RWPE1 (cell line): ENCODE measurements at regions not wholly inside any gene's neighbourhood (a gene's known extent, or its start where the extent isn't known, plus 50 kb on each side); places are given as distances from the start of the nearest gene placed in this dataset.
"Not testable (repeated sequence)": the region's sequence is repeated elsewhere in the genome, so short reads cannot be mapped to it uniquely, and the experiment has no call there.

Experiments used
- CTCF ChIA-PET: fragments of 350-600 bp; sonication (Branson Sonifier 250); formaldehyde crosslinking; extraction: SDS; loops from one replicate; lab custom pipeline; 2021; lab: Yijun Ruan, JAX
- POLR2A ChIA-PET: fragments of 400-600 bp; formaldehyde crosslinking; extraction: SDS; loops from one replicate; lab custom pipeline; 2020; ENCODE audit warnings: antibody characterized with exemption; ENCODE audit not compliant: low non-redundant PET; lab: Yijun Ruan, JAX
- DNase-seq: peaks from one replicate; pipeline ENCODE4 v3.0.0; 2012; ENCODE audit warnings: low spot score
- H3K27ac ChIP-seq: fragments of 450-650 bp; 2 replicates; pipeline ENCODE4 v1.5.1; 2017
- CTCF ChIP-seq: fragments of 450-650 bp; conservative IDR thresholded peaks from 2 replicates; pipeline ENCODE4 v1.5.1; 2017; ENCODE audit warnings: low read depth, mild to moderate bottlenecking

GRCh38 chr6:102936959-102937358, 1543.5 kb downstream of the GRIK2 start:
- DNase-seq: no peak
- no peak for TF ChIP-seq CTCF
- POLR2A ChIA-PET: no interaction called here
- H3K27ac ChIP-seq: no peak overlapping the region
- CTCF ChIA-PET: interaction anchor here (0.6 kb wide), 1 partner anchor 17 kb away, joined by 4 read pairs; no protein-coding TSS in a partner anchor

DNA sequence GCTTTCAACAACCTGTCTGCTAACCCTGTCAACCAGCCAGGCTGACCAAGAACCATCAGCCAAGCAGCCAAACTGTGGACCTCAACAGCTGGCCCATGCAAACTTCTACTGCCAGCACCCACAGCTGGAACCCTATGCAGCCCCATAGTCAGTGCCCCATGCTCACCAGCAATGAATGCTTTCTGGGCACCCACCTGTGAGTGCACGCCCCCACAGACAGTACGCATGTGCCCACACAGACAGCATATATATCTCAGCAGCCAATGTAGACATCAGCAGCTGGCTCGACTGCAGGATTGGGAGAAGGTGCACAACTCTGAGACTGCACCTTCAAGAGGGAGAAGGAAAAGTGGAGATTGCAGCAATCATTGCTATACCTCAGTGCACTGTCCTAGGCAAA, 1534.6 kb downstream of the GRIK2 start:
- ChIA-PET CTCF (no interaction called here), POLR2A (no interaction called here)
- no peak for DNase-seq
- H3K27ac ChIP-seq: no peak overlapping the region
- TF ChIP-seq CTCF: no peak

- no peak overlapping the region for H3K27ac ChIP-seq
- CTCF ChIA-PET: interaction anchor here (0.5 kb wide), 1 partner anchor 389 kb away, joined by 3 read pairs; no protein-coding TSS in a partner anchor
- POLR2A ChIA-PET: no interaction called here
- TF ChIP-seq CTCF: no peak
- DNase-seq: no peak
These were observed 1524.7 kb downstream of the GRIK2 start for GRCh38 chr6:102918161-102918560.

DNA sequence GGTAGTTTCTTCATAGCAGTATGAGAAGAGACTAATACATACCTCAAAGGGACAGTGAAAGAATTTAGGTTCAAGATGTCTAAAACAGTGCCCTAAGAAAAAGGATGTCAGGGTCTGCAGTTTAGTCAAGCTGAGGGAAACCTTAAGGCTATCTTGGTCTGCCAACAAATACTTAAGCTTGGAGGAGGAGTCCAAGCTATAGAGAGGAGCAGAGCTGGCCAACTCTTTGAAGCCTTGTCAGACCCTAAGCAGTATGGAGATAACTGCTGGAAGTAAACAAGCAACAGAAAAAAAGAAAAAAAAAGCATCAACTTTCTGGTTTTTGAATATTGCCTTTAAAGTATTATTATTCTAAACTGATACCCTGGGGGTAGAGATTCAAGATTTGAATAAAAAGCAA, 1518.1 kb downstream of the GRIK2 start:
- CTCF ChIA-PET: interaction anchor here (0.7 kb wide), 1 partner anchor 1049 kb away, joined by 4 read pairs; no protein-coding TSS in a partner anchor
- POLR2A ChIA-PET: no interaction called here
- no peak for DNase-seq
- H3K27ac ChIP-seq: no peak overlapping the region
- no peak for TF ChIP-seq CTCF

- CTCF ChIA-PET, H3K27ac ChIP-seq, DNase-seq, POLR2A ChIA-PET: not testable (repeated sequence)
These were observed 1517.2 kb downstream of the GRIK2 start for GRCh38 chr6:102910701-102911139.

DNA sequence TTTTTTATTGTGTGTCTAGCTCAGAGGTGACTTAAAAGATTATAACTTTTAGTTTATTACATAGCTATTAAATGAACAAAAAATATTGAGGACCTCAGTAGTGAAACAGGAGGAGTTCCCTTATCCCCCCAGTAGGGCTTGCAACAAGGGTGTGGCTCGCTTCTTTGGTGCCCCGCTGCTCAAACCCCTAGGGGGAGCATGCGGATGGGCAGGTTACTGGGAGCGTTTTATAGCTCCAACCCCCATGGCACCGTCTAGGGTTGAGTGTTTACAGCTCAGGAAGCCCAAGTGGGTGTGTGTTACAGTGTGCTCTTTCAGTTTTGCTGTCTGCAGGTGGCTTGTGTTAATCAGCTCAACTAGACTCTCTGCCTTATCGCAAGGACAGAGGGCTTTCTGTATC, 1513.7 kb downstream of the GRIK2 start:
- H3K27ac ChIP-seq: no peak overlapping the region
- CTCF ChIA-PET: no interaction called here
- POLR2A ChIA-PET: no interaction called here
- no peak for DNase-seq
- TF ChIP-seq CTCF: no peak

GRCh38 chr6:102902471-102902870, 1509.0 kb downstream of the GRIK2 start:
- POLR2A ChIA-PET: no interaction called here
- no peak for TF ChIP-seq CTCF
- CTCF ChIA-PET: no interaction called here
- no peak overlapping the region for H3K27ac ChIP-seq
- DNase-seq: no peak
